C4-2B (cell line): ENCODE measurements at regions not wholly inside any gene's neighbourhood (a gene's known extent, or its start where the extent isn't known, plus 50 kb on each side); places are given as distances from the start of the nearest gene placed in this dataset.

Experiments used
- H3K27ac ChIP-seq: fragments of 450-650 bp; 2 replicates; pipeline ENCODE4 v1.5.1; 2017
- CTCF ChIP-seq: fragments of 450-650 bp; conservative IDR thresholded peaks from 2 replicates; pipeline ENCODE4 v1.5.1; 2017; ENCODE audit warnings: mild to moderate bottlenecking
- ZFX ChIP-seq: fragments of 450-650 bp; IDR thresholded peaks from 2 replicates; pipeline ENCODE4 v1.6.1; 2017

GRCh38 chr1:112297536-112297935 lies 98.5 kb upstream of the CTTNBP2NL start:
- TF ChIP-seq CTCF, result no peak
- TF ChIP-seq ZFX, result no peak

DNA sequence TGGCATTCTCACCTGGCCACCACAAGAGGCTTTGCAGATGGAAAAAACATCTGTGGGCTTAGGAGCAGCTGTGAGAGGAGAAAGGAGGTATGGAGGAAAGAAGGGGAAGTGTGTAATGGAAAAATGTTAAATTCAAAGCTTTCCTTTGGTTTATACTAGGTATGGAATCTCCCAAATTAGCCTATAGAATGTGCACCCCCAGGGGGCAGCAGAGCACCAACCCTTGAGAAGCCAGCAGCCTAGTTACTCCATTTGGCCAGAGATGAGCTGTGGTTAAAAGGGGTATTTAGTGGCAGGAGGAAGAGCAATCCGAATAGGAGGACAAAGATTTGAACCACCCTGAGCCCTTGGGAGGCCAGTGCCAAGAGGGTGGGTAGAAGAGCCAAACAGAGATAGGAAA lies 97.5 kb upstream of the CTTNBP2NL start:
- no peak overlapping the region for H3K27ac ChIP-seq
- peak; percentile 87 for TF ChIP-seq CTCF
- TF ChIP-seq ZFX, result no peak

More at GRCh38 chr1:112297536-112297935, 98.5 kb upstream of the CTTNBP2NL start:
- H3K27ac ChIP-seq, result no peak overlapping the region

- no peak overlapping the region for H3K27ac ChIP-seq
- no peak for TF ChIP-seq CTCF
- no peak for TF ChIP-seq ZFX
These were observed 91.9 kb upstream of the CTTNBP2NL start for GRCh38 chr1:112304126-112304525.

GRCh38 chr1:112304612-112305011 lies 91.4 kb upstream of the CTTNBP2NL start:
- H3K27ac ChIP-seq, result no peak overlapping the region
- TF ChIP-seq ZFX (no peak), CTCF (no peak)

GRCh38 chr1:112307930-112308591 lies 88.0 kb upstream of the CTTNBP2NL start:
- TF ChIP-seq ZFX (no peak), CTCF (no peak)
- no peak overlapping the region for H3K27ac ChIP-seq

DNA sequence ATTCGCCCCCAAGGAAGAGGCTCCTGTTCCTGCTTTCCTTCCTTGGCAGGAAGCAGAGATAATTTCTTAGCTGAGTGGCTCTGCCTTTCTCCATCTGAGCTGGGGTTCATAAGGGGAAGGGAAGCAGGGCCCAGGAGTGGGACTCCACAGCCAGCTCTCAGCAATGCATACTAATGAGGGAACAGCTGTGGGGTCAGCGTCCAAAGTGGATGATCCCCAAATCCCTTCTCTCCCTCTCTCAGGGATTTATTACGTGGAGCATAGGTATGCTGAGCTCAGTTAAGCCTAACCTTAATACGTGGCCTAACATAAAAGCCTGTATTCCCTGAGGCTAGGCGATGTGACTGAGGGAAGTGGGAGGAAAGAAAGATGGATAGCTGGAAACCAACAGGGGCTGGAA lies 87.3 kb upstream of the CTTNBP2NL start:
- H3K27ac ChIP-seq, result no peak overlapping the region
- TF ChIP-seq ZFX (no peak), CTCF (no peak)

GRCh38 chr1:112309499-112309898 lies 86.5 kb upstream of the CTTNBP2NL start:
- no peak overlapping the region for H3K27ac ChIP-seq
- no peak for TF ChIP-seq CTCF
